ENCODE measurements at regions not wholly inside any gene's neighbourhood (a gene's known extent, or its start where the extent isn't known, plus 50 kb on each side); places are given as distances from the start of the nearest gene placed in this dataset.

DNA sequence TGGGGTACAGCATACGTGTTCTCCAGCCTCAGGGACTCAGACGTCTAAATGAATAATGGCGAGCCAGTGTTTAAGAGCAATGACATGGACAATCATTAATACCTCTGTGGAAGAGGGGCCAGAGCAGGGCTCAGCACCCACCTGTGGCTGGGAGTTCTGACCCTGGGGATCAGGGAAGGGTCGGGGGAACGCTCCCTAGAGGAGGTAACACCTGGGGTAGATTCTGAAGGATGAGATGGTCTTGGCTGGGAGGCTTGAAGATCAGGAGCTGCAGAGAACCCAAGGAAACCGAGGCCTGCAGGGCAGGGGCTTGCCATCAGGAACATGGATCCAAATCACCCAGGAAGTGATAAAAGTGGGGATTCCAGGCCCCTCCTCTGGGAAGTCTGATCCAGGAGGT is 138.2 kb upstream of the RUNX3 start:
- TF ChIP-seq, protein P1, sequence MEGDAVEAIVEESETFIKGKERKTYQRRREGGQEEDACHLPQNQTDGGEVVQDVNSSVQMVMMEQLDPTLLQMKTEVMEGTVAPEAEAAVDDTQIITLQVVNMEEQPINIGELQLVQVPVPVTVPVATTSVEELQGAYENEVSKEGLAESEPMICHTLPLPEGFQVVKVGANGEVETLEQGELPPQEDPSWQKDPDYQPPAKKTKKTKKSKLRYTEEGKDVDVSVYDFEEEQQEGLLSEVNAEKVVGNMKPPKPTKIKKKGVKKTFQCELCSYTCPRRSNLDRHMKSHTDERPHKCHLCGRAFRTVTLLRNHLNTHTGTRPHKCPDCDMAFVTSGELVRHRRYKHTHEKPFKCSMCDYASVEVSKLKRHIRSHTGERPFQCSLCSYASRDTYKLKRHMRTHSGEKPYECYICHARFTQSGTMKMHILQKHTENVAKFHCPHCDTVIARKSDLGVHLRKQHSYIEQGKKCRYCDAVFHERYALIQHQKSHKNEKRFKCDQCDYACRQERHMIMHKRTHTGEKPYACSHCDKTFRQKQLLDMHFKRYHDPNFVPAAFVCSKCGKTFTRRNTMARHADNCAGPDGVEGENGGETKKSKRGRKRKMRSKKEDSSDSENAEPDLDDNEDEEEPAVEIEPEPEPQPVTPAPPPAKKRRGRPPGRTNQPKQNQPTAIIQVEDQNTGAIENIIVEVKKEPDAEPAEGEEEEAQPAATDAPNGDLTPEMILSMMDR (IDR thresholded peaks at IDR 0.05; ENCODE audit: poor library complexity) = no peak
- no peak for TF ChIP-seq EZH2phosphoT487 (IDR thresholded peaks at IDR 0.05; ENCODE audit: low read depth, severe bottlenecking, unreplicated experiment)
